Stimulated activated CD4-positive, alpha-beta T cell treated with anti-CD3 and anti-CD28 coated beads, Interleukin-4, amount 100 ng/mL, for 1 hour (primary cell): ENCODE measurements at regions not wholly inside any gene's neighbourhood (a gene's known extent, or its start where the extent isn't known, plus 50 kb on each side); places are given as distances from the start of the nearest gene placed in this dataset.
"Not testable (repeated sequence)": the region's sequence is repeated elsewhere in the genome, so short reads cannot be mapped to it uniquely, and the experiment has no call there.

Source experiments
- DNase-seq: peaks from one replicate; pipeline ENCODE4 v3.0.0-alpha.2; 2020

- no peak for DNase-seq
Observed at GRCh38 chr15:23750179-23750578, 63.1 kb upstream of the NDN start.

- DNase-seq = no peak
Observed at GRCh38 chr15:23750776-23751175, 63.7 kb upstream of the NDN start.

- DNase-seq = no peak
Observed at GRCh38 chr15:23753248-23753647, 66.1 kb upstream of the NDN start.

GRCh38 chr15:23758891-23759290 is 71.8 kb upstream of the NDN start:
- no peak for DNase-seq

- no peak for DNase-seq
Observed at GRCh38 chr15:23760024-23760423, 72.9 kb upstream of the NDN start.

GRCh38 chr15:23761386-23761785 is 74.3 kb upstream of the NDN start:
- DNase-seq = no peak

GRCh38 chr15:23762026-23762425 is 74.9 kb upstream of the NDN start:
- DNase-seq = no peak

GRCh38 chr15:23763021-23763420 is 75.9 kb upstream of the NDN start:
- DNase-seq = no peak

GRCh38 chr15:23764306-23764705 is 77.2 kb upstream of the NDN start:
- no peak for DNase-seq

GRCh38 chr15:23764716-23765115 is 77.6 kb upstream of the NDN start:
- no peak for DNase-seq

- not testable (repeated sequence) for DNase-seq
Observed at GRCh38 chr15:23766779-23767178, 79.7 kb upstream of the NDN start.

GRCh38 chr15:23773093-23773492 is 86.0 kb upstream of the NDN start:
- DNase-seq = no peak

GRCh38 chr15:23787346-23788105 is 100.4 kb upstream of the NDN start:
- no peak for DNase-seq

- DNase-seq = no peak
Observed at GRCh38 chr15:23793191-23793680, 106.1 kb upstream of the NDN start.

- no peak for DNase-seq
Observed at GRCh38 chr15:23797747-23798446, 110.8 kb upstream of the NDN start.

GRCh38 chr15:23801881-23802280 is 114.8 kb upstream of the NDN start:
- no peak for DNase-seq

- not testable (repeated sequence) for DNase-seq
Observed at GRCh38 chr15:23802896-23803435, 115.9 kb upstream of the NDN start.

GRCh38 chr15:23806980-23807379 is 119.9 kb upstream of the NDN start:
- DNase-seq = no peak

GRCh38 chr15:23823508-23823907 is 136.4 kb upstream of the NDN start:
- peak; percentile 1 for DNase-seq

- no peak for DNase-seq
Observed at GRCh38 chr15:23828786-23829185, 141.7 kb upstream of the NDN start.

- DNase-seq = no peak
Observed at GRCh38 chr15:23835953-23836352, 148.8 kb upstream of the NDN start.

- DNase-seq = no peak
Observed at GRCh38 chr15:23839893-23840474, 152.9 kb upstream of the NDN start.

GRCh38 chr15:23846218-23846617 is 159.1 kb upstream of the NDN start:
- no peak for DNase-seq

- DNase-seq = no peak
Observed at GRCh38 chr15:23850666-23851065, 163.6 kb upstream of the NDN start.
